ENCODE measurements at regions not wholly inside any gene's neighbourhood (a gene's known extent, or its start where the extent isn't known, plus 50 kb on each side); places are given as distances from the start of the nearest gene placed in this dataset.

DNA sequence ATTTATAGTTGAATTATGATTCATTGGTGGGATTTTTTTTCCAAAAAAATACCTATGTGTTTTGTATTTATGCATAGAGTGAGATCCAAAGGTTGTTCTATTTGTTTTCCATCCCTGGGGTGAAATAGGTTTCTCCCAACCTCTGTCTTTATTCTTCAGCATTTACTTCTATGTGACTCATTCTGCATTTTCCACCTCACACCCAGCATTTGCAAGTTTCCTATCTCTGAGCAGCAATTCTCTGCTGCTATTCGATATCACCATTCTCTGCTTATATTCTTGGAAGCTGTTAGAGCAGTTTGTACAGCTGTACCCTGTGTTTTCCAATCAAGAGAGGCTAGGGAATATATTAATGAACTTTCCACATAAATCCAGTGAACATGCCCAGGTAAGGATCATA, 538.9 kb downstream of the SNAPC1 start:
- no peak for DNase-seq

DNA sequence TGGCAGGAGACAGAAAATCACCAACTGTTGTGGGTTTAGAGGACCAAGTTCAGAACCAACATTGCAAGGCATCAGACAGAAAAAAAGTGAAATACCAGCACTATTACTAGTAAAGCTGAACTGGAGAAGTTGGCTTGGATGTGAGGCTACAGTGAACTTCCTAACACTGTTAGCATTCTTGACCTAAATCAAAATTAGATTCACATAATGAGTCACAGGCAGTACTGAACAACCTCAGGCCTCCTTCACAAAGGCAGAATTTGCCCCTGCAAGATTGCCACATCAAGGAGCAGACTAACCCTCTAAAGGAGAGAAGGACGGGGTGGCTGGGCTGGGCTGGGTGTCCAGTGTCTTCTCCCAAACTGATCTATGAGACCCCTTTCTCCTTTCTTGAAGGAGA, 539.7 kb downstream of the SNAPC1 start:
- no peak for DNase-seq

DNA sequence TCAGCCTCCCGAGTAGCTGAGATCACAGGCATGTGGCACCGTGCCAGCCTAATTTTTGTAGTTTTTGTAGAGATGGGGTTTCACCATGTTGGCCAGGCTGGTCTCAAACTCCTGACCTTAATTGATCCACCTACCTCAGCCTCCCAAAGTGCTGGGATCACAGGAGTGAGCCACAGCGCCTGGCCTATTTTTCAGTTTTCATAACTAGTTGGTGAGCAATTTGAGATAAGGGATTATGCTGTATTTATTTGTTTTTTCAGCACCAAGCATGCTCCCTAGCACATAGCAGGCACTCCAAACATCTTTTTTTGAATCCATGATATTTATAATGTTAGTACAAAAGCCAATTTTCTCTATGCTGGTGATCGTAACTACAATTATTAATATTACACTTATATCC, 541.2 kb downstream of the SNAPC1 start:
- DNase-seq: no peak

DNA sequence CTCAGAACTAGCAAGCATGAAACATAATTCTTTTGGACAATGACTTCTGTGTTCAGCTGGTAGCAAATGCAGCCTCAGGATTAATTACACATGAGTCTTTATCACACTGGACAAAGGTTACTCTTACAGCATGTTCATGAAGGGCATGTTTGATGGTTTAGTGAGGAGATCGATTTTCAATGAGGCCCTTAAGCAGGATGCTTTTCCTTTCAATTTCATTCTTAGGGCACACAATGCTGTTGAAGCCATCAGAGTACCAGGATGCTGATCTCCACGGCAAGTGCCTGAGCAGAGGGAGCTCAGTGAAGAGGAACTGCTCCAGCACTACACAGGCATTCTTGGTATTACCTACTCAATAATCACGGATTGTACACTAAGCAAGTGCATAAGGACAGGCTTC, 542.0 kb downstream of the SNAPC1 start:
- peak; percentile 2 for DNase-seq

DNA sequence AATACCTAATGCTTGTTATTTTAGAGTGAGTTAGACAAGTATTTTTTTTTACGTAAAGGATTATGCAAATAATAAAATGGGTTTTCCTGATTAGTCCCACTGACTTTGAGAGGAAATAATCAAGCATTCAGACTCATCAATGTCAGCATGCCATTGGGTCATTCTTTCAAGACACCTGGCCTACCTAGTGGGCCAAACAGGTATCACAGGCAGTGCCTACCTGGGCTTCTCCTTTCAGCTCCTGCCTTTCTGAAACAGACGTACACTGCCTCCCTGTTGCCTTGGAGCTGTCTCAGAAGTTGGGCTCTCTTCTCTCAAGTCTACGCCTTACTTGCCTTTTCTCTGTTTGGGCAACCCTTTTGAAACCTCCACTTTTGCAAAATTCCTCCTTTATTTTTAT, 545.6 kb downstream of the SNAPC1 start:
- DNase-seq: no peak

DNA sequence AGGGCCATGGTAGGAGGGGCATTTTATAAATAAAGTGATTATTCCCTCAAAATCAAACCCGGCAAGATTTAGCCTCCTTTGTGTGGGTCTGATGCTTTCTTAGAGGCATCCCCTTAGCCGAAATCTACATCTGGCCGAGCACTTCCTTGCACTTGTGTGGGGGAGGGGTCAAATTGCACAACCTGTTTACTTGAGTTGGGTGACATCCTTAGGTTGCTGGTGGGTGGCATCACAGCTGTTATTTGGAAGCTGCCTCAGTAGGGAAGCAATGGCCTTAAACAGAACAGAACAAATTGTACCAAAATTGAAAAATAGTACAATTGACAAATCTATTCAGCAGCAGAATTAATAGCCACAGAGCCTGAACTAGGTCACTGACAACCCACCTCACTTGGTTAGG, 546.1 kb downstream of the SNAPC1 start:
- no peak for DNase-seq

DNA sequence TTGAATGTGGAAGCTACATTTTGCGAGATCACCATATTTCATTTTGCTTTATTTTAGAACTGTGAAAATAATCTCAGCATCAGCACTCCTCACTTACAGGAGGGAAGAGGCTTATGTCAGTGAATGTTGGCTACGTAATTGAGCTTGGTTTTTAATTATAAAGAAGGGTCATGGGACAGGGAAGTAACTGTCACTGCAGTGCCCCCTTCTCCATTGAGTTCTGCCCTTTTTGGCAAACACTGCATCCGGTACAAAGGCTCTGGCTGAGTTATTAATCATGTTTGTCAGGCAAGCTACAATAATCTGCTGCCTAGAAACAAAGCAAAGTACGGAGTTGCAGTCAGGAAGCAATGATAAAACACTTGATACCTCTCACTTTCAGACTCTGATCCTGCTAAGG, 546.7 kb downstream of the SNAPC1 start:
- DNase-seq: no peak

DNA sequence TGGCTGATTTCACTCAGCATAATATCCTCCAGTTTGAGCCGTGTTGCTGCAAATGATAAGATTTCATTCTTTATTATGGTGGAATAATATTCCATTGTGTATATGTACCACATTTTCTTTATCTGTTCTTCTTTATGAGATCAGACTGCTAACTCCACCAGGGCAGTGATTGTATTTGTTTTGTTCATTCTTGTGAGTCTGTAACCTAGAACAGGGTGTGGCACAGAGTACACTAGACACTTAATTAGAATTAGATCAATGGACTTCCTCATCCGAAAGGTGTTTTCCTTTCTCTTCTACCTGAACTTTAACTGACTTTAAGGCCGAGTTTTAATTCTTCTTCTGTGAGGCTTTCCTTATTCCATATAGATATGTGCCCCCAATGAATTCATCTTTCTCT, 551.0 kb downstream of the SNAPC1 start:
- DNase-seq: no peak

DNA sequence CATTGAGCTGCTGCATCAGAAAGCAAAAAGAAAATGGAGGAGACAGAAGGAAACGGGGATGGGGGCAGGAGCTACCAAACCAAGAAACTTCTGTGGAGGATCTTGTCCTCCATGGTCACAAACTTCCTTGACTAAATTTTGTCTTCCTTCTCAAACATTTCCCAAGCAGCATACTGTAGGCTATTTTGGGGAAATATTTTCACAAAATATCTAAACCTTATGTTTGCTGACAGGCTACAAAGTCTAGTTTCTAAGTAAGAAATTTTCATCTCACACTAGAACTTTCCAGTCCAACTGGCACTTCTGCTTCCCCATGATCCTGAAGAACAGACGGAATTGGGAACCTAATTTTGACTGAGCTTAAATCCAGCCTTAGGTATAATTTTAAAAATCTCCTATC, 552.0 kb downstream of the SNAPC1 start:
- no peak for DNase-seq

DNA sequence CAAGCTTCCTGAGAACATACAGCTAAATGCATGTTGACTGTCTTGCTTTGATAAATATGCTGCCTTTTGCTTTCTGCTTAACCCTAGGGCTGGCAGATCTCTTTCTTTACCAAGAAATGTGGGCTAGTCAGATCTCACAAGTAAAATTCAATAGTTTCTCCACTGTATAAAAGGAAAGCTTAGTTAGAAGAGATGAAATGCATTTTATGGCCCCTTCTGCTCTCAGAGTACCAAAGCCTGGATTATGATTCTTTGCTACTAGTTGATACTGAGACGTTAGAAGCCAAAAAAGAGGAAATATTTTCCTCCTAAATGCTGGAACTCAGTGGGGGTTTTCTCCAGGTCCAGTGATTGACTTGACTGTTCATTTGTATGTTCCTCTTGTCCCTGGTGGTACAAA, 552.7 kb downstream of the SNAPC1 start:
- DNase-seq: no peak

DNA sequence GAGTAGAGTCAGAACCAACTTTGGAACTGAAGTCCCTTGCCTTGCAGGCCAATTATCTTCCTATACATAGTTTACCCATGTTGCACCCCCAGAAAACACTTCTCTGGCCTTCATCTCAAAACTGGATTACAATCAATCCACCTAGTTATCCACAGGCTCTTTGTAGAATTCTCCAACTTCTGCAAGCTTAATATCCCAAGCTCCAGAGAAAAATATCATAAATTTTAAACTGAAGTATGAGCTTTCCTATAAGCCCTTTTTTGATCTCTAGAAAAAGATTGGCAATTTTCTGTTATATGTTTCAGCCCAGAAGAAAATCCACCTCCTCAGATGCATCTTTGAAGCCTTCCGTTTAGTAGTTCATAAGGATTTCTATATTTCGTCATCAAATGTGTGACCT, 553.4 kb downstream of the SNAPC1 start:
- DNase-seq: no peak

DNA sequence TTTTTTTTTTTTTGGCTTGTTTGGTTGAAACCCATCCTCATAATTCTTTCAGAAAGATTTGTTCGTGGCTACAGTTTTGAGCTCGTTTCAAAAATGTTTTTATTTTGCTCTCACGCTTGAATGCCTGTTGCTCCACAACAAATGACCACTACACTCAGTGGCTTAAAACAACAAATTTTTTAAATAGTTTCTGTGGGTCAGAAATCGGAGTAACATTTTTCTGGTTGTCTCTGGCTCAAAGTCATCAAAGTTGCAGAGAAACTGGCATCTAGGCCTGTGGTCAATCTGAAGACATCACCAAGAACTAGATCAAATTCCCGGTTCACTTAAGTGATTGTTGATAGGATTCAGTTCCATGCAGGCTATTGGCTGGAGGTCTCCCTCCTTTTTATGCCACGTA, 560.0 kb downstream of the SNAPC1 start:
- DNase-seq: no peak

DNA sequence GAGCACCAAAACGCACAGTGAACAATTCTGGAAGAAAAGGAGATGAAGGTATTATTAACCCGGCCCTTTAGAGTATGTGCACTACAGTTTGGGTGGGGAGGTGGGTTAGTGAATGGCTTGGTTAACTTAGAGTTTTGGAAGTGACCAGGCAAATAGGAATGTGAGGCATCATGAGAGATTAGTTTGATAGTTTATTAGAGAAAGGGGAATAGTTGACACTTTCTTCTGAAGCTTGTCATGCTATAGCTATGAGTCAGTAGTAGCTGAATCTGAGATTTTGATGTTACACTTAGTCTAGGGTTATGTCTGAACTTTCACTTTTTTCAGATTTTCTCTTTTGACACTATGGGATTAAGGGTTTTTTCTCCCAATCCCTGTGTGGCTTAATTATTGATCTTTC, 567.2 kb downstream of the SNAPC1 start:
- no peak for DNase-seq

DNA sequence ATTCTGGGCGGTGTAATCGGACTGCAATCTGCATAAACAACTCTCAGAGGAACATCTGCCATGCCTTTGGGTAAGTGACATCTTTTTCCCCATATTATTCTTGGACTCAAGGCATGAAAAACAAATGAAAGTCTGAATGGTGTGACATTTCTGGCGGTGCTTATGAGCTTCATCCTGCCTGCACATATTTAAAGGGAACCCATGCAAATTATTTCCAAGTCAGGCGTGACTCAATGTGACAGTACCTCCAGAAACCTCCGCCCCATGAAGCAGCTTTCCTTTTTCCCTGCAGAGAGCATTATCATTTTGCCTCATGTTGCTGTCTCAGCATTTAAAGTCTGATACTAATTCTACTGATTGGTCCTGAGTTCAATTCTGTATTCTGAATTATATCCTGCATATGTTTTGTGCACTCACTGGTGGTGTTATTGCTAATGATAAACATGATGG, 585.4 kb downstream of the SNAPC1 start:
- no peak for DNase-seq

DNA sequence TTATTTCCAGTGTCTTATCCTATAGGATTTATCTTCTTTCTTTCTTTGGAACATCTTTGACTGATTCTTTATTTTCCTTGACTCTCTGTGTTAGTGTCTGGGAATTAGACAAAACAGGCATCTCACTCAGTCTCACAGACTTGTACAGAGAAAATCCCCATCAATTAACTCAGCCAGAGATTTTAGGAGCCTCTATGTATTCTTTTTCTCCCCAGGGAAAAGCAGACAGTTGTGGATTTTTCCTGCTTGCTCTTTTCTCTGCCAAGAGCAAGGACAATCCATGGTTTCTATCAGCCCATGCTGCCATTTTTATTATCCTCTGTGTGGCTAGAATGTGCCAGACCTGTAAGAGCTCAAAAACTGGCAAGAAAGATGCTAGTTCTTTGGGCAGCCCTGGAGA, 595.1 kb downstream of the SNAPC1 start:
- DNase-seq: no peak

DNA sequence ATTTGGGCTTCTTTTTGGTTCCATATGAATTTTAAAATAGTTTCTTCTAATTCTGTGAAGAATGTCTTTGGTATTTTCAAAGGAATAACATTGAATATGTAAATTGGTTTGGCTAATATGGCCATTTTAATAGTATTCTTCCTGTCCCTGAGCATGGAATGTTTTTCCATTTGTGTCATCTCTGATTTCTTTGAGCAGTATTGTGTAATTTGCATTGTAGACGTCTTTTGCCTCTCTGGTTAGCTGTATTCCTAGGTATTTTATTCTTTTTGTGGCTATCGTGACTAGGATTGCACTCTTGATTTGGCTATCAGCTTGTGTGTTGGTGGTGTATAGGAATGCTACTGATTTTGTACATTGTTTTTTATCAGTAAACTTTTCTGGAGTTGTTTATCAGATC, 601.9 kb downstream of the SNAPC1 start:
- DNase-seq: no peak

DNA sequence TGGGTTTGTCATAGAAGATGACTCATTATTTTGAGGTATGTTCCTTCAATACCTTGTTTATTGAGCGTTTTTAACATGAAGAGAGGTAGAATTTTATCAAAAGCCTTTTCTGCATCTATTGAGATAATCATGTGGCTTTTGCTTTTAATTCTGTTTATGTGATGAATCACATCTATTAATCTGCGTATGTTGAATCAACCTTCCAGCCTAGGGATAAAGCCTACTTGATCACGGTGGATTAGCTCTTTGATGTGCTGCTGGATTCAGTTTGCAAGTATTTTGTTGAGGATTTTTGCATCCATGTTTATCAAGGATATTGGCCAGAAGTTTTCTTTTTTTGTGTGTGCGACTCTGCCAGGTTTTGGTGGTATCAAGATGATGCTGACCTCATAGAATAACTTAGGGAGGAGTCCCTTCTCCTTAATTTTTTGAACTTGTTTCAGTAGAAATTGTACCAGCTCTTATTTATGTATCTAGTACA, 602.6 kb downstream of the SNAPC1 start:
- no peak for DNase-seq

DNA sequence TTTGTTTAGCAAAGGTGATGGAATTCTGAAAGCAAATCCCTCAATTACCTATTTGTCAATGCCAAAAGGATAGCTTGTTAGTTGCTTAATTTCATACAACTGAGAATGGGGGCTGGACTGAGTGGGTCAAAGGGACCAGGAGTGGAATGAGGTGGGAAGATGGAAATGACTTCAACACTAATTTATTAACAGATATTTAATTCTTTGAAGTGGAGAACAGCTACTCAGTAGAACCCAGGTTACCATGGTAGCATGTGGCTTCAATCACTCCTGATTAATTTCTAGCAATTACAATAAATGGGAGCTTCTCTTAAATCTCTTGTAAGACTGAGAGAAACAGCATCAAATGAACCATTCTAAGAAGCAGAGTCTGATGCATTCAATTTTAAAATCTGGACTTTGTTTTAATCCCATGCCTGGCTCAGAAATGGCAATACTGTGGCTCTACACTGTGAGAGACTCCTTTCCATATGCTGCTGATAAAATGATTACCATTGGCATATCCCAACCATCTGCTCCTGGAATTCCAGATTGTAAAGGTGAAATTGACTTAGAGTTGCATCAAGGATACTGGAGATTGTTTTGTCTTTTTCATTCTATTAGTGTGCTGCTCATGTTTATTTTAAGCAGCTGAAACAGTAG, 607.8 kb downstream of the SNAPC1 start:
- DNase-seq: no peak

DNA sequence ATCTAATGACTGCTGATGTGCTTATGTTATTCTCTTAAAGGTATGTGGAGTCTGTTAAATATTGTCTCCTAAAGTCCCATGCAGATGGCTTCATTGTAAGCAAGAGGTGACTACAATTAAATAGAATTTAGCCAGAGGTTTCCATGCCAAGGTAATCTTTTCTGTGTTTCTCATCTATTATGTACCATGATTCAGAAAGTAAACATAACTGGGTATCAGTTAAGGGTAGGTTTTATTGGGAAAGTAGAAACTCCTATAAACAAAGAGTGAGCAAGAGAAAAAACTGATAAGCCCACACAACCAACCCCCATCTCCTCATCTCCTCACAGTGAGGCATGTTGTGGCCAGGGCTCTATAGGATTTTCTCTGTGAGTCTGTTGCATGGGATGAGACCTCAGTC, 611.7 kb downstream of the SNAPC1 start:
- DNase-seq: no peak

DNA sequence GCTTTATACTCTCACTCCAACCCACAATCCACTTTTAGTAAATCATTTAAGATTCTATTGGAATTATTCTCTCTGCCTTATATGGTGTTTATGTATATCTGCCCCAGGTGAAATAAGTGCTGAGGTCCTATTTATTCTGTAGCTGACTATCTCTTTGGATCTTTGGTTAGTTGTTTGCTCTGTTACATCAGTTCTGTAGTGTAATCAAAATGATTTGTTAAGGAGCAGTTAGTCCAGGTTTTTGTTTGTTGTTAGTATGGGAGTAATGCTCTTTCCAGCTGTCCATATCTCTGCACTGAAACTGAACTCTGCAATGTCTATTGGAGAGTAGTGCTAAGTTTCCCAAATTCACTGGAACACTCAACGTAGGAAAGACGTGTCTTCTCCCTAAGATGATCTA, 615.8 kb downstream of the SNAPC1 start:
- no peak for DNase-seq

DNA sequence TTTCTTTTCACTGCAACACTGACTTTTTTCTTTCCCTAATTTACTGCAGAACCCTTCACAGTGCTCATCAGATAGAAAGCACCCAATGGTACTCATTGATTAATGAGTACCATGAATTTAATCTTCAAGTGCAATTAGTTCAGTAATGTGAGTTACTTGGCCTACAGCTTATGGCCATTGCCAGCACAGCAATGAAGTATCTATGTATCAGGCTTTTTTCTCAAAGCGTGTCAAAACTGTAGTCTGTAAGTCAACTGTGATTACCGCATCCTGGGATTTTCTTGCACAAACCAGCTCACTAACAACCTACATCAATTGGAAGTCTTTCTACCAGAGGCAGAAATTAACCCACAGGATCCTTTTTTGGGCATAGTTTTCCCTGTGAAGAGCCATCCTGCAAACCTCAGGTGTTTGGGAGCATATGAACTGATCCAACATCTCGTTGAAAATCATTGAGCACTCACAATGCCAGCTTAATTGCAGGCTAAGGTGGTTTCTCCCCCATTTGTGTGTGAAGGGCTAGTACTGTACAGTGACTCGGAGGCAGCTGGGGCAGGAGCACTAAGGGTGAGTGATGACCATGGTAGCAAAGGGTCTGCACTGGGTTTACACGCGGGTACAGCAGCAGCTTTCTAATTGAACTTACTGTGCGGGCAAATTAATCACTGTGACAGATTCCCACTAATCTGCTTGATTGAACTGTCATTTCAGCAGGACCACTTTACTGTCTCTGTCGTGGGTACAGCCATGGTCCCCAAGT, 619.3 kb downstream of the SNAPC1 start:
- DNase-seq: no peak

DNA sequence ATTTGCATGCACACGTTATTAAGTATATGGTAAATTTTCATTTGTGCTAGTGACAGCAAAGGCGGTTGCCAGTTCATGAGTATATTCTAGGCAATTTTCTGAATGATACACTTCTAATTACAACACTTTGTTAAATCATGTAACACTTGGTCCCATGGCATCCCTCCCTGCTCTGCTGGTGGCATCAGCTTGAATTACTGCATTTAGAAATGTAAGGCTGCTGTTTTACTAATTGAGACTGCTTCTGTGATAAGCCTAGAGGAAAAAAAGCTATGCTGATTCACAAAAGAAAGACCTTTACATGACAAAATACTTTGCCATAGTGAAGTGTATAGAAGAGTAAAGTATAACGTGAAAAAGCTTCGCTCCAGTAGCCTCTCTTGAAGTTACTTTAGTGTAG, 636.1 kb downstream of the KCNH5 start:
- DNase-seq: no peak

DNA sequence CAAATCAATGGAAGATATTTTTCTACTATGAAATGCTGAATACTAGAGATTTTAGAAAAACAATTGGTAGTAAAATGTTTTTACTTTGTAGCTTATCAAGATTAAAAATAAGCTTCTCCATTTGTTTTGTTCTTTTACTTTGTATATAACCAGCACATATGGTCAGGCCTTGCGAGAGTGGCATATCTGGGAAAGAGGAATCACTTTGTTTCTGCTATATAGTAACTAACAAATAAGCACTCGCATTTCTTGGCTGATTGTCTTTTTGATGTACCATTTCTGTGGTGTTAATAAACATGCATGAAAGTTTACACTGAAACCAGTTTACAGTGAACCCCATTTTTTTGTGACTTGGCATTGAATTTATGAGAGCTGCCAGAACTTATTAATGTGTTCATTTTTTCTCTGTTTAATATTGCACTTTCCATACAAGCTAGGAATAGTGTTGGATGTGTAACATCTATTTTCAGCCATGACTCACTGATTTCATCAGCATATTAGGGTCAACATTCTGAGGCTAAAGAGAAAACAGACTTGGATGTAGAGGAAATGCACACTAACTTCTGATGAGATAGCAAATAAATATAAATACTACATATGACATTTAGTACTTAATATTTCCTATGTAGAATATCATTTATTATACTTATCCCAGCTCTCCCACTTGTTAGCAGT, 635.5 kb downstream of the KCNH5 start:
- no peak for DNase-seq

DNA sequence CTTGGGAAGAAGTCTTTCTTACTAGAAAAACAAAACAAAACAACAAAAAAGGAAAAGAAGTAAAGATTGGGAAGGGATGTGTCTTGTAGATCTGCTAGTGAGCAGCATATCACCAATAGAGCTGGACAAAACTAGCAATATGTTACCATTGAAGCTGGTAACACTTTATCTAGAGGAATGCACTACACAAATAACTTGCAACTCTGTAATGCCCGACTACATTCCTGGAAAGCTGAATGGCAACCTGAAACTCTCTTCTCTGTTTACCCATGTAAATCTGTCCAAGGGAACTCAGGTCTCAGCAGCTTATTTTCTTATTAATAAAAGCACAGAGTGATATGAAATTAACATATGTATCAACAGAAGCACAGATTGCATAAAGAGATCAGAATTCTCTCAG, 624.4 kb downstream of the KCNH5 start:
- DNase-seq: no peak
